ENCODE measurements at regions not wholly inside any gene's neighbourhood (a gene's known extent, or its start where the extent isn't known, plus 50 kb on each side); places are given as distances from the start of the nearest gene placed in this dataset.

DNA sequence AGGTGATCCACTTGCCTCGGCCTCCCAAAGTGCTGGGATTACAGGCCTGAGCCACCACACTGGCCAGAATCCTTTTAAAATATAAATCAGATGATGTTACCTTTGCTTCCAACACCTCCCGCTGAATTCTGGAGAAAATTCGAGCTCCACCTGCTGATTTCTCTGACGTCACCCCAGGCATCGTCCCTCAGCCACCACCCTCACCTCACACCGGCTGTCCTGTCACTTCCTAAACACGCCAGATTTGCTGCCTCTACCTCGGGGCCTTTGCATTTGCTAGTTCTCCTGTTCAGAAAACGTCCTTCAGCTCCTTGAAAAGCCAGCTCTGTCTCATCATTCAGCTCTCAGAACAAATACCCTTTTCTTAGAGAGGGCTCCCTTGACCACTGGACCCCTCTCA is 57.9 kb downstream of the FBXO2 start:
- DNase-seq (ENCODE audit: low spot score) (no peak), ATAC-seq (ENCODE audit: low read depth) (no peak)
- Histone ChIP-seq H3K27ac (ENCODE audit: poor library complexity, severe bottlenecking) (no peak overlapping the region), H3K4me3 (ENCODE audit: severe bottlenecking) (no peak overlapping the region), H3K9me3 (ENCODE audit: severe bottlenecking) (no peaks in the 10 kb centered on the region), H3K27me3 (ENCODE audit: insufficient read depth, poor library complexity, severe bottlenecking) (no peaks in the 10 kb centered on the region), H3K4me1 (ENCODE audit: insufficient read depth, poor library complexity, severe bottlenecking) (peaks cover 7% of the 10 kb centered on the region), H3K36me3 (ENCODE audit: low read depth) (no peaks in the 10 kb centered on the region)
- TF ChIP-seq, protein P1, sequence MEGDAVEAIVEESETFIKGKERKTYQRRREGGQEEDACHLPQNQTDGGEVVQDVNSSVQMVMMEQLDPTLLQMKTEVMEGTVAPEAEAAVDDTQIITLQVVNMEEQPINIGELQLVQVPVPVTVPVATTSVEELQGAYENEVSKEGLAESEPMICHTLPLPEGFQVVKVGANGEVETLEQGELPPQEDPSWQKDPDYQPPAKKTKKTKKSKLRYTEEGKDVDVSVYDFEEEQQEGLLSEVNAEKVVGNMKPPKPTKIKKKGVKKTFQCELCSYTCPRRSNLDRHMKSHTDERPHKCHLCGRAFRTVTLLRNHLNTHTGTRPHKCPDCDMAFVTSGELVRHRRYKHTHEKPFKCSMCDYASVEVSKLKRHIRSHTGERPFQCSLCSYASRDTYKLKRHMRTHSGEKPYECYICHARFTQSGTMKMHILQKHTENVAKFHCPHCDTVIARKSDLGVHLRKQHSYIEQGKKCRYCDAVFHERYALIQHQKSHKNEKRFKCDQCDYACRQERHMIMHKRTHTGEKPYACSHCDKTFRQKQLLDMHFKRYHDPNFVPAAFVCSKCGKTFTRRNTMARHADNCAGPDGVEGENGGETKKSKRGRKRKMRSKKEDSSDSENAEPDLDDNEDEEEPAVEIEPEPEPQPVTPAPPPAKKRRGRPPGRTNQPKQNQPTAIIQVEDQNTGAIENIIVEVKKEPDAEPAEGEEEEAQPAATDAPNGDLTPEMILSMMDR (IDR thresholded peaks at IDR 0.05; ENCODE audit: poor library complexity, severe bottlenecking) = no peak

DNA sequence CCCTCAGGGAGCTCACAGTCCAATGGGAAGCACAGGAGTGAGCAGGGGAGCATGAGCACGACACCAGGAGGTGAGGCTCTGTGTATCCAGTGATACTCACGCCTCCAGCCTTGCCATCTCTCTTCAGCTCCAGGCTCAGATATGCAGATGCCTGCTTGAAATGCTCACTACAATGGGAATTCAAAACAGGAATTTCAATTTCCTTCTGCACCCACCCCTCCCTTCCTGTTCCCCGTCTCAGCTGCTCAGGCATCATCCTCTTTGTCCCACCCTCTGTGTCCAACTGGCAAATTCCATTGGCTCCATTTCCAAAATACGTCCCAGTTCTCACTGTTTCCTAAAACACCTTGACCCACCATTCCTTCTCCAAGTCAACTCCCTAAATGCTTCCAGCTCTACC is 58.9 kb downstream of the FBXO2 start:
- Histone ChIP-seq H3K27me3 (ENCODE audit: insufficient read depth, poor library complexity, severe bottlenecking) (no peaks in the 10 kb centered on the region), H3K36me3 (ENCODE audit: low read depth) (no peaks in the 10 kb centered on the region), H3K4me1 (ENCODE audit: insufficient read depth, poor library complexity, severe bottlenecking) (peaks cover 7% of the 10 kb centered on the region), H3K27ac (ENCODE audit: poor library complexity, severe bottlenecking) (no peak overlapping the region), H3K9me3 (ENCODE audit: severe bottlenecking) (no peaks in the 10 kb centered on the region), H3K4me3 (ENCODE audit: severe bottlenecking) (no peak overlapping the region)
- ATAC-seq (ENCODE audit: low read depth) (no peak), DNase-seq (ENCODE audit: low spot score) (no peak)
- TF ChIP-seq, protein P1 (IDR thresholded peaks at IDR 0.05; ENCODE audit: poor library complexity, severe bottlenecking) = no peak

DNA sequence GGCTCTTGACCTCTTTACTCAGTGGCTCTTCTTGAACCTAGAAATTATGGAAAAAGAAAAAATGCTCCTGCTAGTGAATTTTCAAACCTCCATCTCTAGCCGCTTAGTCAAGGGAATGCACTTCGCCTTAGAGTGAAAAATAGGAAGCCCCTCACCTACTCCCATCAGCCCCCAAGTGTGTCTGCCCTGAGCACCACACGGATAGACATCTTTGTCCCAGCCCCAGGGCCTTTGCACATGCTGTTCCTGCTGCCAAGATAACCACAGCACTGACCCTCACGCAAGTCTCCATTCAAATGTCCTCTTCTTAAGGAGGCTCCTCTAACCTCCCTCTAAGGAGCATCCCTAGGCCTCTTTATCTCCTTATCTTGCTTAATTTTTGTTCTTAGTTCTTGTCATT is 59.6 kb downstream of the FBXO2 start:
- H3K4me1 ChIP-seq (ENCODE audit: insufficient read depth, poor library complexity, severe bottlenecking) = peaks cover 7% of the 10 kb centered on the region
- no peak overlapping the region for H3K27ac ChIP-seq (ENCODE audit: poor library complexity, severe bottlenecking)
- H3K27me3 ChIP-seq (ENCODE audit: insufficient read depth, poor library complexity, severe bottlenecking) = no peaks in the 10 kb centered on the region
- H3K9me3 ChIP-seq (ENCODE audit: severe bottlenecking) = no peaks in the 10 kb centered on the region
- no peak for ATAC-seq (ENCODE audit: low read depth)
- no peak for DNase-seq (ENCODE audit: low spot score)
- H3K36me3 ChIP-seq (ENCODE audit: low read depth) = no peaks in the 10 kb centered on the region
- H3K4me3 ChIP-seq (ENCODE audit: severe bottlenecking) = no peak overlapping the region
- TF ChIP-seq, protein P1 (IDR thresholded peaks at IDR 0.05; ENCODE audit: poor library complexity, severe bottlenecking) = no peak

DNA sequence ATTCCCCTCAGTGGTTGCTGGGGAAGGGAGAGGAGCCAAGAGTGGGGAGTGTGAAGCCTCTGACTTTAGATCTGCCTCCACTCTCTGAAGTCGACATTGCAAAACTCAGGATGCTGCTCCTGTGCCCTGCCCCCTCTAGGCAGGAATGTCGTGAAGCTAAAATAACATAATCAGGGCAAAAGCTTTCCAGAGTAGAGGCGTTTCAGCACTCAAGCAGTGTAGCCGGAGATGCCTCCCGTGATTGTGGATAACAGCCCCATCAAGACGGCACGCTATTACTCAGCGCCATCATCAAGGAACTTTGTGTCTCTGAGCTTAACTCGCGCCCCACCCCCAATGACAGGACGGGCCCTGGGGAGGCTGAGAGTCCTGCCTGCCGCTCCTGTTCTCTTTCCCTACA is 60.0 kb downstream of the FBXO2 start:
- Histone ChIP-seq H3K27ac (ENCODE audit: poor library complexity, severe bottlenecking) (no peak overlapping the region), H3K27me3 (ENCODE audit: insufficient read depth, poor library complexity, severe bottlenecking) (no peaks in the 10 kb centered on the region), H3K4me1 (ENCODE audit: insufficient read depth, poor library complexity, severe bottlenecking) (peaks cover 7% of the 10 kb centered on the region), H3K9me3 (ENCODE audit: severe bottlenecking) (no peaks in the 10 kb centered on the region), H3K4me3 (ENCODE audit: severe bottlenecking) (no peak overlapping the region), H3K36me3 (ENCODE audit: low read depth) (no peaks in the 10 kb centered on the region)
- TF ChIP-seq, protein P1 (IDR thresholded peaks at IDR 0.05; ENCODE audit: poor library complexity, severe bottlenecking) = peak; percentile 24
- peak; percentile 66 for ATAC-seq (ENCODE audit: low read depth)
- DNase-seq (ENCODE audit: low spot score) = no peak

DNA sequence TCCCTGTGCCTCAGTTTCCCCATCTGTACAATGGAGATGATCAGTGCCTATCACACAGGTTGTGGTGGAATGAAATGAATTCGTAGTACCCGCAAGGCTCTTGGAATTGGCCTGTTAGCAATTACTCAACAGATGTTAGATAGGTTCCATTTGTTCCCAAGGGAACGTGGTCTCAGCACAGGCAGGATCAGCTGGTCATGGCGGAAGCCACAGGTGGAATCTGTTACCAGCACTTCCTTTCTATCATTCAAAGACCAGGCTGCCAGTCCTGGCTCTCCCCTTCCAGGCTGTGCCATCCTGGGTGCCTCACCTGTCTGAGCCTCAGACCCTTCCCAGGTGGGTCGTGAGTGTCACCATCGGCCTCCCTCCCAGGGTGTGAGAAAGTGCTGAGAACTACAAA is 61.5 kb downstream of the FBXO2 start:
- H3K27me3 ChIP-seq (ENCODE audit: insufficient read depth, poor library complexity, severe bottlenecking) = no peaks in the 10 kb centered on the region
- no peak for ATAC-seq (ENCODE audit: low read depth)

More for the DNA sequence above, 61.5 kb downstream of the FBXO2 start:
- H3K4me1 ChIP-seq (ENCODE audit: insufficient read depth, poor library complexity, severe bottlenecking) = no peaks in the 10 kb centered on the region
- no peaks in the 10 kb centered on the region for H3K36me3 ChIP-seq (ENCODE audit: low read depth)
- H3K27ac ChIP-seq (ENCODE audit: poor library complexity, severe bottlenecking) = no peak overlapping the region
- no peak for DNase-seq (ENCODE audit: low spot score)
- TF ChIP-seq, protein P1 (IDR thresholded peaks at IDR 0.05; ENCODE audit: poor library complexity, severe bottlenecking) = no peak
- no peaks in the 10 kb centered on the region for H3K9me3 ChIP-seq (ENCODE audit: severe bottlenecking)
- no peak overlapping the region for H3K4me3 ChIP-seq (ENCODE audit: severe bottlenecking)

All from RWPE2 (cell line).